IPS DF 6.9 (cell line): ENCODE measurements at regions not wholly inside any gene's neighbourhood (a gene's known extent, or its start where the extent isn't known, plus 50 kb on each side); places are given as distances from the start of the nearest gene placed in this dataset.

Source experiments
- DNase-seq: peaks from one replicate; pipeline ENCODE4 v3.0.0-alpha.2; 2013; ENCODE audit warnings: low read depth, low spot score
- H3K27ac ChIP-seq: one replicate; pipeline ENCODE4 v1.5.1; 2013; ENCODE audit warnings: low read length, control low read depth
- H3K27me3 ChIP-seq: 2 replicates; pipeline ENCODE4 v1.6.1; 2013; ENCODE audit warnings: mild to moderate bottlenecking, low read length; ENCODE audit not compliant: control insufficient read depth, insufficient read depth
- H3K36me3 ChIP-seq: 2 replicates; pipeline ENCODE4 v1.6.1; 2013; ENCODE audit warnings: low read length; ENCODE audit not compliant: control insufficient read depth, insufficient read depth
- H3K4me1 ChIP-seq: 2 replicates; pipeline ENCODE4 v1.6.1; 2013; ENCODE audit warnings: low read length; ENCODE audit not compliant: control insufficient read depth, insufficient read depth
- H3K4me3 ChIP-seq: 2 replicates; pipeline ENCODE4 v1.5.1; 2013; ENCODE audit warnings: mild to moderate bottlenecking, low read length
- H3K9me3 ChIP-seq: 2 replicates; pipeline ENCODE4 v1.6.1; 2013; ENCODE audit warnings: low read length, inconsistent platforms; ENCODE audit not compliant: control insufficient read depth, insufficient read depth
- WGBS: extraction: QIAGEN DNeasy Blood & Tissue Kit; methylation state at CpG from one replicate; pipeline ENCODE4 v1.1.7; 2013; ENCODE audit warnings: mixed read lengths, missing lambda C conversion rate; ENCODE audit not compliant: insufficient read length, insufficient coverage; 5-methylcytosine and 5-hydroxymethylcytosine counted together

DNA sequence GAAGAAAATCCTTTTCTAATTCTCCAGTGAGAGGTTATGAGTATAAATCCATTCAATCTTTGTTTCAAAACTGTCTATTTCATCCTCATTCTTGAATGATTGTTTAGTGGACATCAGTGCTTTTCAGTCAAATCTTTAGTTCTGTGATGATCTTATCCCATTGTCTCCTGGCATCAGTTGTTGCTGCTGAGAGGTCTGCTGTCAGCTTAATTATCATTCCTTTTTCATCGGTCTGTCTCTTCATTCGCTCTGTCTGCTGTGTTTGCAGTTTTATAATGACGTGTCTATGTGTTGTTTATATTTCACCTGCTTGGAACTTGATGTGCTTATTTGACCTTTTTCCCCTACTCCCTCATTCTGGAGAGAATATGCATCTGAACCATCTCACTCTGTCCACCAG, 69.2 kb upstream of the GLI2 start:
- WGBS: no CpG with 5 or more reads among the region's 3 CpGs

DNA sequence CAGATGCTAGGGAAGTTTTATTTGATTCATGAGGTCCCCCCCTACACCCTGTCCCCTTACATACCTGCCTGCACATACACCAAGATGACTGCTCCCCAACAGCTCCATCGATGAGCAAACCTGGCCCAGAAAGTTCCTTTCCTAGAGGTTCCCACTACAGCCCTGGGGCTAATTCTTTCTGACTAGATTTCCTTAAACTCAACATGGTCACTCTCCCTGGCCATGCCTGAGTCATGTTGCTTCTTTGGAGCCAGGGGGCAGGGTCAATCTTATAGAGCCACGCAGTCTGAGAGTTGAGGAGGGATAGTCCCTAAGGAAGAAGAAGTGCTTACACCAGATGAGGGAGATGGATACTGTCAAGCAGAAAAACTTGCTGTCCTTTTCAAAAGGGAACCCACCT, 67.7 kb upstream of the GLI2 start:
- no peaks in the 10 kb centered on the region for H3K36me3 ChIP-seq
- no peak overlapping the region for H3K4me3 ChIP-seq
- WGBS: no CpG with 5 or more reads among the region's 2 CpGs
- H3K4me1 ChIP-seq: no peaks in the 10 kb centered on the region
- H3K27ac ChIP-seq: no peak overlapping the region
- peaks cover 4% of the 10 kb centered on the region for H3K27me3 ChIP-seq
- H3K9me3 ChIP-seq: no peaks in the 10 kb centered on the region
- DNase-seq: no peak

More for the DNA sequence above, 69.2 kb upstream of the GLI2 start:
- DNase-seq: no peak
- Histone ChIP-seq H3K4me1 (peaks cover 2% of the 10 kb centered on the region; the same call in 1 of the 2 replicates), H3K27me3 (peaks cover 5% of the 10 kb centered on the region), H3K9me3 (no peaks in the 10 kb centered on the region), H3K27ac (no peak overlapping the region), H3K36me3 (no peaks in the 10 kb centered on the region), H3K4me3 (no peak overlapping the region)

DNA sequence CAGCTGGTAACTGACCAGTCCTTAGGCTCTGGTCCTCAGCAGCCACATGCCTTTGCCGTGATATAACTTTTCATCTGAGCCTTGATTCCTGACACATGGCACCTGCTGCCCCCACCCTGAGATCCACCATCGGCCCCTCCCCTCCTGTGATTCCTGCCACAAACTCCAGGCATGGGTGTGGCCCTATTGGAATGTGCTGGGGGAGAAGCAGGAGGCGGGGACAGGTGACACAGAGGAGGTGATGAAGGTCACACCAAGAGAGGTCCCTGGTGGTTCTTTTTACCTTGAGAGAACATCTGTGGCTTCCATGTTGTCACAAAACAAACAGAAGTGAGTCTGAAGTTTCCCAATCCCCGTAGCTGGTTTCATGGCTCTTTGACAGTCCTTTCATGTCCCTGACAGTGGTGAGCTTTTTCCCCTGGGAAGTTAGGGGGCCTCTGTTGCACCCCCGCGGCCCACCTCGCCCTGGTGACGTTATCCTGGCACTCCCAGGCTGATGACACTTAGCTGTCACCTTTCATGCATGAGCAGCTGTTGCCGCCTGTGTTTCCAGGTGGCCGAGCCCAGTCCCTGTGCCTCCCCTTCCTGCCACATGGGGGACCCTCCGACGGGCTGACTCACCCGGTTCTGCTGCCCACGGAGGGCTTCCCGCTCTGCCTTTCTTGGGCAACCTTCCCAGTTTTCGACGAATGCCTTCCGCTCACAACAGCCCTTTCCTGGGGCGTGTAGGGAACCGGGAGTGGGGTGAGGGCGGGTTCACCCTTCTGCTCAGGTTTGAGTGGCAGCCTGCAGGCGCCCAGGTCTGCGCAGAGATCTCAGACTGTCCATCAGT, 66.3 kb upstream of the GLI2 start:
- Histone ChIP-seq H3K36me3 (no peaks in the 10 kb centered on the region), H3K4me3 (no peak overlapping the region)
- DNase-seq: no peak

DNA sequence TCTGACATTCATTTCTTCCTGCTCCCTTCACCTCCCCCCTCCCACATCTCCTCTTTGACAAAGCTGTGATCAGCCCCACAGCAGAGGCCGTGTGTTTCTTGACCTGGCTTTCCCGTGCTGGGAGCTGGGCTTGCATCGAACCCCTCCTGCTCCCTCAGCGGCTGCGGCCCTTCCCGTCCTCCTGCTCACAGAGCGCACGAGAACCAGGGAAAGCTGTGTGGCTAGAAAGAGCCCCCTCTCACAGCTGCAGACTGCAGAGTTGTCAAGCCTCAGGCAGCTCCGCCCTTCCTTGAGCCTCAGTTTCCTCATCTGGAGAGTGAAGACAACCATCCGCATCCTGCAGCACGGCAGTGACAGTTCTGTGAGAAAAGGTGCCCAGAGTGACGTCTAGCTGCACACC, 65.7 kb upstream of the GLI2 start:
- no peak overlapping the region for H3K4me3 ChIP-seq
- H3K27ac ChIP-seq: no peak overlapping the region
- no peak for DNase-seq
- no peaks in the 10 kb centered on the region for H3K9me3 ChIP-seq
- H3K27me3 ChIP-seq: peaks cover 4% of the 10 kb centered on the region
- H3K36me3 ChIP-seq: no peaks in the 10 kb centered on the region
- no CpG with 5 or more reads among the region's 12 CpGs for WGBS
- no peaks in the 10 kb centered on the region for H3K4me1 ChIP-seq

More for the DNA sequence above, 66.3 kb upstream of the GLI2 start:
- WGBS: no CpG with 5 or more reads among the region's 23 CpGs
- Histone ChIP-seq H3K27ac (no peak overlapping the region), H3K27me3 (peaks cover 4% of the 10 kb centered on the region), H3K9me3 (no peaks in the 10 kb centered on the region), H3K4me1 (no peaks in the 10 kb centered on the region)

DNA sequence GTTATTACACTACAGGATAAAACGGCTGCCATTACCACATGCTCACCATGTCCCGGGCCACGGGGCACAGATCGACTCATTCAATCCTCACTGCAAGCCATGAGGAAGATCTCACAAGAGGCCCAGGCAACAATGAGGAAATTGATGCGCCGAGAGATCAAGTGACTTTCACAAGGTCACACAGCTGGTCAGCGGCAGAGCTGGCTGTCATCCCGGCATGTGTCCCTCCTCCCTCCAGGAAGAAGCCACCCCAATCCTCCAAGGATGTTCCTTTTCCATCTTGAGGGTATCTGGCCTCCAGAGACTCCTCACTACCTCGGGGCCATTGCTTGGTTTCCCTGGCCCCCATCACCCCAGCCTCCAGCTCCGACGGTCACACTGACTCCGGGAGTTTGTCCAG, 65.3 kb upstream of the GLI2 start:
- H3K36me3 ChIP-seq: no peaks in the 10 kb centered on the region
- H3K9me3 ChIP-seq: no peaks in the 10 kb centered on the region
- H3K27me3 ChIP-seq: peaks cover 4% of the 10 kb centered on the region
- H3K4me3 ChIP-seq: no peak overlapping the region
- DNase-seq: no peak
- no CpG with 5 or more reads among the region's 12 CpGs for WGBS
- no peak overlapping the region for H3K27ac ChIP-seq
- no peaks in the 10 kb centered on the region for H3K4me1 ChIP-seq

DNA sequence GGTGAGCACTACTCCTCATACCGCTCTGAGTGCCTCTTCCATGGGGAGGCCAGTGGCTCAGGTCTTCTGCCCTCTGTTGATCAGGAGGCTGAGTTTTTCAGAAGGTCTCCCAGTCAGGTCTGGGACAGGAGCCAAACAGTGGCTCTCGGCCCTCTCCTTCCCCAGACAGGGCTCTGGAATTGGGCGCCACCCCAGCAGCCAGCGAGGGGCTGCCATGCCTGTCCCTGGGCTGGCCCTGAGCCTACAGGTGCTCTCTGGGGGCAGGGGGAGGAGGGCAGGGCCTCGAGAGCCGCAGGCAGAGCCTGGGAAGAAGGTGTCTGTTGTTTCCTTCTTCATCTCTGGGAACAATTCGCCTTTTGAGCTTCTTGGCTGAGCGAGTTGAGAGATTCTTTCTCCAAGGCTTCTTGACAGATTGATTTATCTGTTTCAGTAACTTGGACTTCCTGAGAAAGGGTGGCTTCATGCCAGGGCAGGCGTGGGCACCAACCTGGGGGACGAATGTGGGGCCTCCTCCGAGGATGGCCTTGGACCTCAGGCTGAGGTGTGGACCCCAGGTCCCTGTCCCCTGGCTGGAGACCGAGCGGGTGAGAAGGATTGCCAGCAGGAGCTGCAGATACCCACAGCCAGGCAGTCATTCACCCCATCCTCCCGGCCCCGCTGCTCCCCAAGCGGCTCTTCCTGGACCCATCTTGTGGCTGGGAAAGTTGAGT, 64.7 kb upstream of the GLI2 start:
- Histone ChIP-seq H3K9me3 (no peaks in the 10 kb centered on the region), H3K27me3 (peaks cover 4% of the 10 kb centered on the region), H3K4me3 (no peak overlapping the region), H3K36me3 (no peaks in the 10 kb centered on the region), H3K27ac (no peak overlapping the region), H3K4me1 (no peaks in the 10 kb centered on the region)
- no peak for DNase-seq
- WGBS: no CpG with 5 or more reads among the region's 16 CpGs

DNA sequence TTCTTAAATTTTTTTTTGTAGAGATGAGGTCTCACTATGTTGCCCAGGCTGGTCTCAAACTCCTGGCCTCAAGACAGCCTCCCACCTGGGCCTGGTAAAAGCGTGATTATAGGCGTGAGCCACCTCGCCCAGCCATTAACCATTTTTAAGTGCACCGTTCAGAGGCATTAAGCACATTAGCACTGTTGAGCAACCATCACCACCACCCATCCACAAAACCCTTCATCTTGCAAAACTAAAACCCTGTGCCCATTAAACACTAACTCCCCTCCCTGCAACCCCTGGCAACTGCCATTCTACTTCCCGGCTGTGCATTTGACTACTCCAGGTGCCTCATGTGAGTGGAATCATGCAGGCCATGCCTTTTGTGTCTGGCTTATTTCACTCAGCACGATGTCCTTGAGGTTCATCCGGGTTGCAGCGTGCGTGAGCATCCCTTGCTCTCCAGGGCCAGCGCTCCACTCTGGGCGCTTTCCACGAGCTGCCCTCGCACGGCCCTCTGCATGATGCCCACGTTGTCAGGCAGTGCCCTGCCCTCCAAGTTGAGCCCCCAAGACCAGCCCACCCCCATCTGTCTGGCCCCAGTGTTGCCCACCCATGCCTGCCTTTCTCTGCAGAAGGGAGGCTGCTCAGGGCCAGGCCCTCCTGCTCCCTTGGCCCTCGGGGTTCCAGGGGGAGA, 63.0 kb upstream of the GLI2 start:
- Histone ChIP-seq H3K27me3 (peaks cover 4% of the 10 kb centered on the region), H3K4me1 (no peaks in the 10 kb centered on the region)

DNA sequence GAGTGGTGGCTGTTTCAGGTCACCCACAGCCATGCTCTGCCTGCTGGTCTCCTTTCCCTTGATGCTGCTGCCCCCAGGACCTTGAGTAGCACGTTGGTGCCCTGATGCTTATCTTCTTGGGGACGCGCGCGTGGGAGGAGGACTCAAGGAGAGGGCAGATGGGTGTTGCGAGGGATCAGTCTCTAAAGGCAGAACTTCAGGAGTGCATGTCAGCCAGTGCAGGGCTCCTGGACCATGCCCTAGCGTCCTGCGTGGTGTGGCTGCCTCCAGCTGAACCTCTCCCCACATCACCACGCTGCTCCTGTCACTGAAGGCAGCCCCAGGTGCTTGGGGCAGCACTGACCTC, 62.5 kb upstream of the GLI2 start:
- Histone ChIP-seq H3K36me3 (no peaks in the 10 kb centered on the region), H3K9me3 (no peaks in the 10 kb centered on the region), H3K4me1 (no peaks in the 10 kb centered on the region), H3K27me3 (peaks cover 2% of the 10 kb centered on the region), H3K27ac (no peak overlapping the region), H3K4me3 (no peak overlapping the region)
- no peak for DNase-seq
- no CpG with 5 or more reads among the region's 9 CpGs for WGBS

More for the DNA sequence above, 63.0 kb upstream of the GLI2 start:
- no peak overlapping the region for H3K27ac ChIP-seq
- no peaks in the 10 kb centered on the region for H3K9me3 ChIP-seq
- DNase-seq: no peak
- no peaks in the 10 kb centered on the region for H3K36me3 ChIP-seq
- WGBS: no CpG with 5 or more reads among the region's 16 CpGs
- H3K4me3 ChIP-seq: no peak overlapping the region

DNA sequence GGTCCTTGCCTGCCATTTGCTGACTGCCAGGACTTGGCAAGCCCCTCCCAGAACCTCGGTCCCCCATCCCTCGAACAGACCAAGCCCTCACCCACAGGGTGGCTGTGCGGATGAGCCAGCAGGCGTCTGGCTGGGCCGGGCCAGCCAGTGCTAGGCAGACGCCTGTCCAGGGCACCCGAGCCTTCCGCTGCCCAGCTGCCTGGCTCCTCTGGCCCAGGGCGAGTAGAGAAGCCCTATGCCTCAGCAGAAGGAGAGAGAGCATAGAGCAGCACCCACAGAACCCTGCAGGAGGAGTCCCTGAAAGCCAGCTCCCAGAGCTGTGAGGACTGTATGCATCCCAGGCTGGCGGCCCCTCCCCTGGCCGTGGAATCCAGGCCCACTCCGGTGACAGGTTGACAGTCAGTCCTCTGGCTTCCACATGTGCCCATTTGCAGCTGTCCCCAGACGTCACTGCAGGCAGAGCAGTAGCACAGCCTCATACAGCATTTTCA, 62.1 kb upstream of the GLI2 start:
- Histone ChIP-seq H3K27ac (no peak overlapping the region), H3K27me3 (peaks cover 2% of the 10 kb centered on the region), H3K9me3 (no peaks in the 10 kb centered on the region), H3K4me3 (no peak overlapping the region), H3K36me3 (no peaks in the 10 kb centered on the region), H3K4me1 (no peaks in the 10 kb centered on the region)
- WGBS: no CpG with 5 or more reads among the region's 13 CpGs
- DNase-seq: no peak
